Memory B cell (primary cell): ENCODE measurements at regions not wholly inside any gene's neighbourhood (a gene's known extent, or its start where the extent isn't known, plus 50 kb on each side); places are given as distances from the start of the nearest gene placed in this dataset.

Source experiments
- ATAC-seq: fragments of 150-1000 bp; cut with Tn5 transposase; 2 replicates; pipeline ENCODE4 v1.10.0; 2021; ENCODE audit warnings: low read depth, mild to moderate bottlenecking, moderate library complexity
- DNase-seq, 2 donors: peaks; one replicate each; pipeline ENCODE4 v3.0.0; 2022; ENCODE audit warnings: low spot score in 2 of 2
- H3K27ac Mint-ChIP-seq: one replicate; pipeline ENCODE4 v1.8.0; 2022; ENCODE audit warnings: mild to moderate bottlenecking, moderate library complexity, mixed read lengths
- H3K27me3 Mint-ChIP-seq: one replicate; pipeline ENCODE4 v1.8.0; 2022; ENCODE audit warnings: mixed read lengths
- H3K36me3 Mint-ChIP-seq: one replicate; pipeline ENCODE4 v1.8.0; 2022; ENCODE audit warnings: mild to moderate bottlenecking, mixed read lengths
- H3K4me1 Mint-ChIP-seq: one replicate; pipeline ENCODE4 v1.8.0; 2022; ENCODE audit warnings: mixed read lengths
- H3K4me3 Mint-ChIP-seq: one replicate; pipeline ENCODE4 v1.8.0; 2022; ENCODE audit warnings: mild to moderate bottlenecking, moderate library complexity, mixed read lengths
- H3K9me3 Mint-ChIP-seq: one replicate; pipeline ENCODE4 v1.8.0; 2022; ENCODE audit warnings: mixed read lengths

DNA sequence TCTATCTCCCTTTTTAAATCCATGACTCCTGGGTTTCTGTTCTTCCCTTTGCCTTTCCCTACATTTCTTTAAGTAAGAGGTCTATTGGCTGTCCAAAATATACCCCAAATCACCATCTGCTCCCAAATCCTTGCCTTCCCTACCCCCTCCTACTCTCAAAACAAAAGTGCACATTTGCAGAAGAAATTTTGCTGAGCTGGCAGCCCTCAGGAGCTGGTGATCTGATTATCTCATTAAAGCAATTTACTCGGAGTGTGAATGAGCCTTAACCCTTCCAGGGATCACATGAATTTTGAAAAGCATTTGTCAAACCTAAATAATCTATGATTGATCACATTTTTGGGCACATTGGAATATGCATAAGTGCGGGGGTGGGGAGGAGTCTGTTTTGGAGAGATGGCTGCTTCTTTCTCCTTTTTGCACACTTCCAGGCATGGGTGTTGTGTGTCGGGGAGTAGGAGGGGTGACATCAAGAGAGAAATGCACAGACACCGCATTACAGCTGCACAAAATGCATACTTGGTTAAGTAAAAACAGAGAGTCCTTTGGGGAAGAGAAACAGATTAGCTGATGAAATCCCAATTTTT is 892.6 kb downstream of the TUSC7 start:
- ATAC-seq (no peak), DNase-seq (no peak)
- H3K27ac Mint-ChIP-seq: no peak overlapping the region
- no peaks in the 10 kb centered on the region for H3K36me3 Mint-ChIP-seq
- no peaks in the 10 kb centered on the region for H3K27me3 Mint-ChIP-seq
- H3K4me3 Mint-ChIP-seq: no peak overlapping the region
- no peaks in the 10 kb centered on the region for H3K4me1 Mint-ChIP-seq
- H3K9me3 Mint-ChIP-seq: no peaks in the 10 kb centered on the region

DNA sequence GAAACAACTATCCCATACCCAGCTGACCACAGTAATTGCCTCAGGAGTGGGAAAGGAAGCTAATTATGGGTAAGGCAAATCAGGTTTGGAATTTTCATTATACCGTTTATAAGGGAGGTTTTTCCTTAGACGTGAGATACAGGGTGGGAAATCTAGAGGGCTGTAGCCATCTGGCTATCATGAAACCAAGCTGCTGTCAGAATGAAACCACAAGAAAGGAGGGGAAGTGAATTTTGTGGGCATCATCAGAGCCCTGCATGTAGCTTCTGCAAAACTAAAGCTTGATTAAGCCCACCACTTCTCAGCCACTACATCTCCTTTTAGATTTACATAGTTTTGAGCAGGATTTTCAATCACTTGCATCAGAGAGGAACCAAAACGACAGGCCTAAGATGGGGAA is 893.5 kb downstream of the TUSC7 start:
- no peaks in the 10 kb centered on the region for H3K36me3 Mint-ChIP-seq
- H3K27ac Mint-ChIP-seq: no peak overlapping the region
- no peaks in the 10 kb centered on the region for H3K9me3 Mint-ChIP-seq
- DNase-seq (no peak), ATAC-seq (no peak)
- no peak overlapping the region for H3K4me3 Mint-ChIP-seq
- H3K4me1 Mint-ChIP-seq: no peaks in the 10 kb centered on the region
- H3K27me3 Mint-ChIP-seq: no peaks in the 10 kb centered on the region

DNA sequence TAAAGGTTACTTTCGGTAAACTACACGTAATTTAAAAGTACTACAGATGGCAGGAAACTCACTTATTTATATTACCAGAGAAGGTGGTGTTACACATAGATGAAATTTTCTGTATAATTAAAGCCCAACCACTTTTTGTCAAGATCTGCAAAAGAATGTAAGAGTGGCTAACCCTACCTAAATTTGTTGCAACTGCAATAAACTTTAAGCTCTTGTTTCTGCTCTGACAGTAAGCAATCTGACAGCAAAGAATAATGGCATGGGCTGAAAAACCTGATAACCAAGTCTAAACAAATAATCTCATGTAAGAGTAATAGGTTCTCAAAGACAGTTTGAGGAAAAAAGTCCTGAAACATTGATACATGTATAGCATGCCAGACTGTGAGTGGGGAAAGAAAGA is 897.3 kb downstream of the TUSC7 start:
- no peak for DNase-seq
- H3K27ac Mint-ChIP-seq: no peak overlapping the region

DNA sequence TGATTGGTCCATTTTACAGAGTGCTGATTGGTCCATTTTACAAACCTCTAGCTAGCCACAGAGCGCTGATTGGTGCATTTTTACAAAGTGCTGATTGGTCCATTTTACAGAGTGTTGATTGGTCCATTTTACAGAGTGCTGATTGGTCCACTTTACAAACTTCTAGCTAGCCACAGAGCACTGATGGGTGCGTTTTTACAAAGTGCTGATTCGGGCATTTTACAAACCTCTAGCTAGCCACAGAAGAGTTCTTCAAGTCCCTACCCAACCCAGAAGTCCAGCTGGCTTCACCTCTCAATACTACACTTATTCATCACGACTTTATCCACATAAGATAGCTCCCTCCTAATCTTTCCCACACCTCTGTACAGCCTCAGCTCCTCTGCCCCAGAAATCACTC is 899.8 kb downstream of the TUSC7 start:
- H3K4me3 Mint-ChIP-seq: no peak overlapping the region
- H3K4me1 Mint-ChIP-seq: no peaks in the 10 kb centered on the region
- no peaks in the 10 kb centered on the region for H3K27me3 Mint-ChIP-seq
- no peak for DNase-seq
- peaks cover 1% of the 10 kb centered on the region for H3K9me3 Mint-ChIP-seq
- H3K36me3 Mint-ChIP-seq: no peaks in the 10 kb centered on the region
- ATAC-seq: no peak
- no peak overlapping the region for H3K27ac Mint-ChIP-seq

More for the DNA sequence above, 897.3 kb downstream of the TUSC7 start:
- Mint-ChIP-seq H3K4me1 (no peaks in the 10 kb centered on the region), H3K4me3 (no peak overlapping the region), H3K36me3 (no peaks in the 10 kb centered on the region), H3K9me3 (peaks cover 1% of the 10 kb centered on the region), H3K27me3 (no peaks in the 10 kb centered on the region)
- no peak for ATAC-seq

DNA sequence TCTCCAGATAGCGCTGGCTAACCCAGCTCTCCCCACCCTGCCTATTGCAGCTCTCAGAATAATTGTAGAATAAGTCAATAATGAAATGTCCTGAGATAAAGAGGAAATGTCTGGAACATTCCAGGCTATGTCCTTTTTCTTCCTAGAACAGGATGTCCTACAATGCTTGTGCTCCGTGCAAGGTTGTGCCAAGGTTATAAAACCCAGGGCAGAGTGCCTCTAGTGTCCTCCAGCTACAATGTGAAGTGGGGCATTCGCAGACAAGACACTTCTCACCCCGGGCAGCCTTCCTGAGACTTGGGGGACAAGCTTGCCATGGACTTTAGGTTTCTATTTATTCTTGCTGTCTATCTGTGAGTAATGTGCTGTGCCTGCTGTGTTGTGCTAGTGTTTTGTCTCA is 900.6 kb downstream of the TUSC7 start:
- no peak for ATAC-seq
- Mint-ChIP-seq H3K36me3 (no peaks in the 10 kb centered on the region), H3K4me3 (no peak overlapping the region), H3K4me1 (no peaks in the 10 kb centered on the region), H3K9me3 (peaks cover 1% of the 10 kb centered on the region), H3K27ac (no peak overlapping the region), H3K27me3 (no peaks in the 10 kb centered on the region)
- no peak for DNase-seq

DNA sequence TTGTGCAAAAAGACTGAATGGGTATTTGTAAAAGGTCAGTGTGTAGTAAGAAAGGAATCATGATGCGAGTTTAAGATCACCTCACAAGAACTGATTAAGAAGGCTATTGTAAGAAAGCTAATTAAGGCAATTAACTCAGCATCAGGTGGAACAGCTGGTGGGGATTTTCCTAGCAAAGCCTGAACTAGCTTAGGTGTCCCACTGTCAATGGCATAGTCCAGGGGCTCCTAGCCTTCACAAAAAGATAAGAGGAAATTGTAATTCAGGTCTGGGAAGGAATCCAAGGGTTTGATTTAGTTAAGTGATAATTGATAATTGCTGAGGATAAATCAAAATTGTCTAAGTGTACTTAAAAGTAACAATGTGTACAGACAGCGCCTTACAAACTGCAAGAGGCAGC is 901.6 kb downstream of the TUSC7 start:
- DNase-seq (no peak), ATAC-seq (no peak)
- Mint-ChIP-seq H3K9me3 (peaks cover 1% of the 10 kb centered on the region), H3K36me3 (no peaks in the 10 kb centered on the region), H3K27me3 (no peaks in the 10 kb centered on the region), H3K27ac (no peak overlapping the region), H3K4me3 (no peak overlapping the region), H3K4me1 (no peaks in the 10 kb centered on the region)

DNA sequence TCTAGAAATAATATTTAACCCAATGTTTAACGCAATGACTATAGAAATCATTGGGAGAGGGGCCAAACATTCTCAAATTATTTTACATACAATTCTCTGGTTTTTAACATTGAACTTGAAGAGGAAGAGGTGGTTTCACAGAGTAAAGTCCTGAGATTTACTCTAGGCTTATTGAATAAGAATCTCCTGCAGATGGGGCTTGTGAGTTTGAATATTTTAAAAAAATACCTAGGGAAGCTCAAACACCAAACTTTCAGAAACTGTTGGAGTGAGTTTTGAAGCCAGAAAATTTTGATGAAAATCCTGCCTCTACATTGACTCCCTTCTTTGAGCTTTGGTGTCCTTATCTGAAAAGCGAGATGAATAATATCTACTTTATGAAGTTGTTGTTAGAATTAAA is 906.6 kb downstream of the TUSC7 start:
- H3K27ac Mint-ChIP-seq: no peak overlapping the region
- no peaks in the 10 kb centered on the region for H3K27me3 Mint-ChIP-seq
- ATAC-seq (no peak), DNase-seq (no peak)
- no peaks in the 10 kb centered on the region for H3K36me3 Mint-ChIP-seq
- no peaks in the 10 kb centered on the region for H3K9me3 Mint-ChIP-seq
- no peak overlapping the region for H3K4me3 Mint-ChIP-seq
- no peaks in the 10 kb centered on the region for H3K4me1 Mint-ChIP-seq

DNA sequence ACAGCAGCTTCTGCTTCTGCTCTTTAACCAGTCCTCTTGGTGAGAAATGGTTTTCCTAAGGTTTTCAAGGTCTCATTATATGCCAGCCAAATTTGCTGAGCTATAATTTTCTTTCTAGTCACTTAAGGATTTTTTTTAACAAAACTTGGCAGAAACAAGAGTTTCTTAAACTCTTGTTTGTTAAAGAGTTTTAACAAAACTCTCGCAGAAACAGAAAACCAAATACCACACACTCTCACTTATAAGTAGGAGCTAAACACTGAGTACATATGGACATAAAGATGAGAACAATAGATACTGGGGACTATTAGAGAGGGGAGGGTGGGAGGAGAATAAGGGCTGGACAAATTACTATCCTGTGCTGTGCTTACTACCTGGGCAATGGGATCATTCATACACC is 908.3 kb downstream of the TUSC7 start:
- DNase-seq (no peak), ATAC-seq (no peak)
- no peak overlapping the region for H3K4me3 Mint-ChIP-seq
- H3K27ac Mint-ChIP-seq: no peak overlapping the region
- no peaks in the 10 kb centered on the region for H3K36me3 Mint-ChIP-seq
- no peaks in the 10 kb centered on the region for H3K9me3 Mint-ChIP-seq
- no peaks in the 10 kb centered on the region for H3K27me3 Mint-ChIP-seq
- no peaks in the 10 kb centered on the region for H3K4me1 Mint-ChIP-seq

DNA sequence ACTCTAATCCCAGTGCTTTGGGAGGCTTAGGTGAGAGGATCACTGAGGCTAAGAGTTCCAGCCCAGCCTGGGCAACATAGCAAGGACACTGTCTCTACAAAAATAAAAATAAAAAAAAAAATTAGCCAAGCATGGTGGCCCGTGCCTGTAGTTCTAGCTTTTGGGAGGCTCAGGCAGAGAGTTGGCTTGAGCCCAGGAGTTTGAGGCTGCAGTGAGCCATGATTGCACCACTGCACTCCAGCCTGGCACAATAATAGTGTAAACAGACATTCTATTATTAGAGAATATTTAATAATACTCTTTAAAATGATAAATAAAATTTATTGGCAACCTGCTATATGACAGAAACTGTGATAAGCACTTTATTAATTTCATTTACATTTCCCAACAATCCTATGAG is 908.9 kb downstream of the TUSC7 start:
- Mint-ChIP-seq H3K9me3 (no peaks in the 10 kb centered on the region), H3K36me3 (no peaks in the 10 kb centered on the region), H3K27me3 (no peaks in the 10 kb centered on the region), H3K4me3 (no peak overlapping the region), H3K27ac (no peak overlapping the region), H3K4me1 (no peaks in the 10 kb centered on the region)
- ATAC-seq (no peak), DNase-seq (no peak)

DNA sequence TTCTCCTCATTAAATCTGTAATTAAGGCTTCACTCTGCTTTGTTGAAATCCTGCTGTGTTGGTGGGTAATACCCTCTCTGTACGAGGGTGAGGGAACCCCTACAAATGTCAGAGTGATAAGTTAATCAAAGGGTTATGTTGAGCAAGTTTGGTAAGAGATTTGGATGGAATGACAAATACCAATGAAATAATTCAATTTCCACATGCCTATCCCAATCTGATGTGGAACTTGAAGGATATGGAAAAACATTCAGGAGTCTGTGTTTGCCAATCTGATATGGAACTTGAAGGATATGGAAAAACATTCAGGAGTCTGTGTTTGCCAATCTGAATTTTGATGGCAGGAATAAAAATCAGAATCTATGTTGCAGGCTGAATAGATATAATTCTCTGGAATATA is 910.2 kb downstream of the TUSC7 start:
- Mint-ChIP-seq H3K27ac (no peak overlapping the region), H3K36me3 (no peaks in the 10 kb centered on the region), H3K27me3 (no peaks in the 10 kb centered on the region), H3K4me1 (no peaks in the 10 kb centered on the region), H3K4me3 (no peak overlapping the region), H3K9me3 (no peaks in the 10 kb centered on the region)
- ATAC-seq (no peak), DNase-seq (no peak)

DNA sequence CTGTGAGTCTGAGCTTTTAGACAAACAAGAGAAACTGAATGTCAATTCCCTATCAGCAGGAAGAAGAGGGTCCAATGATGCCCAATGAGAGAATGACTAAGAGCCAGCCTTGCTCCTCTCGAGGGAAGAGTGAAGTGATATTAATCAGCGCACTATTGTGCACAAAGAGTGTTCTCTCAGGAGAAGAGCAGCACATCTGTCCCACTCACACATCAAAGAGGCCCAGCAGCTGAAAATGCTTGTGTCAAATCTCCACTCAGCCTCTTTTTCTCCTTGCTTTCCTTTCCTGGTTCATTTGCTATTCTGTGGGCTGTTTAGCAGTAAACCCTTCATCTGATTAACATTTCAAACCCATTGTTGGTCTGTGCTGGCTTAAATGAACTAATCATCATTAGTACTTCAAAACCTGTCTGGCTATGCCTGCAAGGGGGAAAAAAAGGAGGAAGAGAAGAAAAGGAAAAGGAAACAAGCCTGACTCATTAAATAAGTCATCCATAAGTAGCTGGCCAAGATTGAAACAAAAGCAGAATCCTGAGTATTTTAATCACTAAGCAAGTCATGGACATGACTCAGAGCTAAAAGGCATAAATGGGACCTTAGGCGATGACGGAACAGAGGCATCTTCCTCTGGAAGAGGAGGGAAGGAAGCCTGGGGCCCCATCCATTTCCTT is 912.7 kb downstream of the TUSC7 start:
- ATAC-seq: no peak
- Mint-ChIP-seq H3K36me3 (no peaks in the 10 kb centered on the region), H3K27ac (no peak overlapping the region), H3K4me3 (no peak overlapping the region), H3K27me3 (no peaks in the 10 kb centered on the region), H3K4me1 (no peaks in the 10 kb centered on the region), H3K9me3 (no peaks in the 10 kb centered on the region)
- no peak for DNase-seq

DNA sequence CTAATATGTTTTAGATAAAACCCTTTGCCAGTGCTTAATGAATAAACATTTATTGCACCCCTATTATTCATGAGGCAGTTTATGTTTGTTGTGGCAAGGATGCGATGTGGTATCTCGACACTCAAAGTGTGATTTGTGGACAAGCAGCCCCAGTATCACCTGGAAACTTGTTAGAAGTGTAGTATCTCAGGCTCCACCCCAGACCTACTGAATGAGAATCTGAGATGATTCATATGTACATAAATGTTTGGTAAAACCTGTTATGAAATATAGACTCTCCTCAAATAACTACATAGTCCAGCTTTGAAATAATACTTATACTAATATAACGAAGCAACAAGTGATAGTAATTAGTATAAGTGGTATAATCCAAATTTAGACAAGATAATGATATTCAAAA is 914.8 kb downstream of the TUSC7 start:
- H3K27ac Mint-ChIP-seq: no peak overlapping the region
- ATAC-seq (no peak), DNase-seq (no peak)
- H3K9me3 Mint-ChIP-seq: no peaks in the 10 kb centered on the region
- H3K36me3 Mint-ChIP-seq: no peaks in the 10 kb centered on the region
- H3K4me1 Mint-ChIP-seq: no peaks in the 10 kb centered on the region
- H3K4me3 Mint-ChIP-seq: no peak overlapping the region
- no peaks in the 10 kb centered on the region for H3K27me3 Mint-ChIP-seq

DNA sequence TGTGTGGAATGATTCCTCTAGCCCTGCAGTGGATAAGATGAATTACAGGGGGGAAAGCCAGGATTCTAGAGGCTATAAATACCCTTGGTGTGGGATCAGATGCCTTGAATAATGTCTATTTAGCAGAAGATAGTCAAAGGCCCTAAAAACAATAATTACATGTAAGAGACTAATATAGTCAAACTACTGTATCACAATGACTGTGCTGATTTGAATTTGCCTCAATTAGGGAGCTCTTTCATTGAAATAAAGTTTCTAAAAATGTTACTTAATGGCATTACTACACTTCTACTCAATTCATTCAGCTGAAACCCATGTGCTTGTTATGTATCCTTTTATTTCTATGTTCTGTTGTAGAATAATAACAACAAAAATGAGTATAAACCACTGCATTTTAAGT is 915.6 kb downstream of the TUSC7 start:
- no peaks in the 10 kb centered on the region for H3K4me1 Mint-ChIP-seq
- DNase-seq (no peak), ATAC-seq (no peak)
- no peaks in the 10 kb centered on the region for H3K27me3 Mint-ChIP-seq
- H3K27ac Mint-ChIP-seq: no peak overlapping the region
- no peaks in the 10 kb centered on the region for H3K36me3 Mint-ChIP-seq
- H3K9me3 Mint-ChIP-seq: no peaks in the 10 kb centered on the region
- H3K4me3 Mint-ChIP-seq: no peak overlapping the region

DNA sequence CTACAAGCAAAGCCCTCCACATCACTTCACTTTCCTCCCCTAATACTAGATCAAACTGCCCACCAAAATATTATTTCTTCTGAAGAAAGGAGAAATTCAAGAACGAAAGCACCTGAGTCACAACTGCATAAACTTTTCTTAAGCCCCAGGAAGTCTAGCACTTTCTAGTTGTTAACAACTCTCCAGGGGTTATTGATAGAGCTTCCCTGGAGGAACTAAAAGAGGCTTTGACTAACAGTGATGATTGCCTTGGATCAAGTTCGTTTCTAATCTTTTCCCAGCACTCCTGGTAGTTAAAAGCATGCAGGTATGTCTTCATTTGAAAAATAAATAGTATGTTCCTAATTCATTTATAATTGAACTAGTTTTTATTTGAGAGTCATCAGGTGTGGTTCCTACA is 917.0 kb downstream of the TUSC7 start:
- H3K4me3 Mint-ChIP-seq: no peak overlapping the region
- no peaks in the 10 kb centered on the region for H3K36me3 Mint-ChIP-seq
- no peaks in the 10 kb centered on the region for H3K9me3 Mint-ChIP-seq
- no peak overlapping the region for H3K27ac Mint-ChIP-seq
- H3K4me1 Mint-ChIP-seq: no peaks in the 10 kb centered on the region
- DNase-seq: no peak
- H3K27me3 Mint-ChIP-seq: no peaks in the 10 kb centered on the region
- ATAC-seq: no peak

DNA sequence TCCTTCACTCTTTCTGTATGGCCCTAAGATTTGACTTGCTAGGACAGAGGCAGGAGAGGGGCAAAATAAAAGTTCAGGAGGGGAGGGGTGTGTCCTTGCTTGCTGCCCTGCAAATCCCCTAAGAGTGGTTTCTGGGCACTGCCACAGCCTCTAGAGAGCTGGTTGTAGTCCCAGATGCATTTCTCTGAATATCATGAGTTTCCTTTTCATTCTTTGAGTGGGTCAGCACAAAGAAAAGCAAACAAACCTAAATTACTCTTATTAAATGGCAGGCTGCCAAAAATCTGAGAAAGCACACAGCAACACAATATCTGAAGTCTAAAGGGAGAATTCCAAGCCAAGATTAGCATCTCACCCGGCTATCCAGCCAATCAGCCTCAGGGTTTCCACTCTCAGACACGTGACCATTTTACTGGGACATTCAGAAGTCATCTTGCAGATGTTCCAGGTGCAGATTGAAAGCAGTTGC is 919.3 kb downstream of the TUSC7 start:
- H3K4me3 Mint-ChIP-seq: no peak overlapping the region
- no peak for DNase-seq
- no peaks in the 10 kb centered on the region for H3K36me3 Mint-ChIP-seq
- no peaks in the 10 kb centered on the region for H3K9me3 Mint-ChIP-seq
- no peaks in the 10 kb centered on the region for H3K4me1 Mint-ChIP-seq
- no peaks in the 10 kb centered on the region for H3K27me3 Mint-ChIP-seq
- no peak for ATAC-seq
- no peak overlapping the region for H3K27ac Mint-ChIP-seq
